ENCODE measurements at regions not wholly inside any gene's neighbourhood (a gene's known extent, or its start where the extent isn't known, plus 50 kb on each side); places are given as distances from the start of the nearest gene placed in this dataset.

- no peak overlapping the region for H3K4me3 ChIP-seq (ENCODE audit: low read length)
- H3K27ac ChIP-seq (ENCODE audit: low read length): no peak overlapping the region
- WGBS (ENCODE audit: insufficient coverage): no CpG with 5 or more reads among the region's 3 CpGs
These were observed 89.1 kb upstream of the RIPOR2 start for GRCh38 chr6:25024821-25025220.

GRCh38 chr6:25025248-25025918 is 89.6 kb upstream of the RIPOR2 start:
- H3K9me3 ChIP-seq (replicated peaks; ENCODE audit: control insufficient read depth, low read depth, low read length): no peaks in the 10 kb centered on the region
- DNase-seq: no peak
- no peak overlapping the region for H3K4me3 ChIP-seq (ENCODE audit: low read length)
- no peak overlapping the region for H3K27ac ChIP-seq (ENCODE audit: low read length)
- WGBS (ENCODE audit: insufficient coverage): no CpG with 5 or more reads among the region's 4 CpGs
- H3K27me3 ChIP-seq (ENCODE audit: control insufficient read depth, insufficient read depth, low read length): no peaks in the 10 kb centered on the region
- no peaks in the 10 kb centered on the region for H3K4me1 ChIP-seq (ENCODE audit: control insufficient read depth, insufficient read depth, low read length)
- H3K36me3 ChIP-seq (ENCODE audit: control insufficient read depth, insufficient read depth, low read length): no peaks in the 10 kb centered on the region

More at GRCh38 chr6:25024821-25025220, 89.1 kb upstream of the RIPOR2 start:
- no peaks in the 10 kb centered on the region for H3K27me3 ChIP-seq (ENCODE audit: control insufficient read depth, insufficient read depth, low read length)
- H3K4me1 ChIP-seq (ENCODE audit: control insufficient read depth, insufficient read depth, low read length): no peaks in the 10 kb centered on the region
- no peak for DNase-seq
- H3K36me3 ChIP-seq (ENCODE audit: control insufficient read depth, insufficient read depth, low read length): no peaks in the 10 kb centered on the region
- no peaks in the 10 kb centered on the region for H3K9me3 ChIP-seq (replicated peaks; ENCODE audit: control insufficient read depth, low read depth, low read length)

- H3K36me3 ChIP-seq (ENCODE audit: control insufficient read depth, insufficient read depth, low read length): no peaks in the 10 kb centered on the region
- H3K4me1 ChIP-seq (ENCODE audit: control insufficient read depth, insufficient read depth, low read length): no peaks in the 10 kb centered on the region
- H3K9me3 ChIP-seq (replicated peaks; ENCODE audit: control insufficient read depth, low read depth, low read length): no peaks in the 10 kb centered on the region
- H3K27ac ChIP-seq (ENCODE audit: low read length): no peak overlapping the region
- no peak for DNase-seq
- no peak overlapping the region for H3K4me3 ChIP-seq (ENCODE audit: low read length)
- no peaks in the 10 kb centered on the region for H3K27me3 ChIP-seq (ENCODE audit: control insufficient read depth, insufficient read depth, low read length)
- WGBS (ENCODE audit: insufficient coverage): no CpG with 5 or more reads among the region's 2 CpGs
These were observed 90.2 kb upstream of the RIPOR2 start for GRCh38 chr6:25025919-25026301.

GRCh38 chr6:25026723-25027122 is 91.0 kb upstream of the RIPOR2 start:
- no peak overlapping the region for H3K4me3 ChIP-seq (ENCODE audit: low read length)
- no peaks in the 10 kb centered on the region for H3K36me3 ChIP-seq (ENCODE audit: control insufficient read depth, insufficient read depth, low read length)
- no peak for DNase-seq
- H3K4me1 ChIP-seq (ENCODE audit: control insufficient read depth, insufficient read depth, low read length): no peaks in the 10 kb centered on the region
- 14% methylated on average over 1 of the region's 2 CpGs for WGBS (ENCODE audit: insufficient coverage)
- H3K9me3 ChIP-seq (replicated peaks; ENCODE audit: control insufficient read depth, low read depth, low read length): no peaks in the 10 kb centered on the region
- H3K27ac ChIP-seq (ENCODE audit: low read length): no peak overlapping the region
- no peaks in the 10 kb centered on the region for H3K27me3 ChIP-seq (ENCODE audit: control insufficient read depth, insufficient read depth, low read length)

- Histone ChIP-seq H3K27ac (ENCODE audit: low read length) (no peak overlapping the region), H3K36me3 (ENCODE audit: control insufficient read depth, insufficient read depth, low read length) (no peaks in the 10 kb centered on the region), H3K4me3 (ENCODE audit: low read length) (no peak overlapping the region), H3K4me1 (ENCODE audit: control insufficient read depth, insufficient read depth, low read length) (no peaks in the 10 kb centered on the region), H3K9me3 (replicated peaks; ENCODE audit: control insufficient read depth, low read depth, low read length) (no peaks in the 10 kb centered on the region), H3K27me3 (ENCODE audit: control insufficient read depth, insufficient read depth, low read length) (no peaks in the 10 kb centered on the region)
- no peak for DNase-seq
- WGBS (ENCODE audit: insufficient coverage): 75% methylated on average over 26 of the region's 31 CpGs
These were observed 91.6 kb upstream of the RIPOR2 start for GRCh38 chr6:25027221-25027916.

- H3K36me3 ChIP-seq (ENCODE audit: control insufficient read depth, insufficient read depth, low read length): no peaks in the 10 kb centered on the region
- H3K4me1 ChIP-seq (ENCODE audit: control insufficient read depth, insufficient read depth, low read length): no peaks in the 10 kb centered on the region
- no peak for DNase-seq
- H3K9me3 ChIP-seq (replicated peaks; ENCODE audit: control insufficient read depth, low read depth, low read length): no peaks in the 10 kb centered on the region
- H3K4me3 ChIP-seq (ENCODE audit: low read length): no peak overlapping the region
- no peak overlapping the region for H3K27ac ChIP-seq (ENCODE audit: low read length)
- H3K27me3 ChIP-seq (ENCODE audit: control insufficient read depth, insufficient read depth, low read length): no peaks in the 10 kb centered on the region
- WGBS (ENCODE audit: insufficient coverage): 100% methylated on average over 1 of the region's 1 CpG
These were observed 92.6 kb upstream of the RIPOR2 start for GRCh38 chr6:25028328-25028727.

GRCh38 chr6:25032934-25033333 is 97.2 kb upstream of the RIPOR2 start:
- peaks cover 5% of the 10 kb centered on the region for H3K4me1 ChIP-seq (ENCODE audit: control insufficient read depth, insufficient read depth, low read length)
- H3K36me3 ChIP-seq (ENCODE audit: control insufficient read depth, insufficient read depth, low read length): no peaks in the 10 kb centered on the region
- no peak overlapping the region for H3K27ac ChIP-seq (ENCODE audit: low read length)
- no peaks in the 10 kb centered on the region for H3K27me3 ChIP-seq (ENCODE audit: control insufficient read depth, insufficient read depth, low read length)
- H3K4me3 ChIP-seq (ENCODE audit: low read length): no peak overlapping the region
- no peaks in the 10 kb centered on the region for H3K9me3 ChIP-seq (replicated peaks; ENCODE audit: control insufficient read depth, low read depth, low read length)
- WGBS (ENCODE audit: insufficient coverage): 80% methylated on average over 1 of the region's 8 CpGs
- DNase-seq: no peak

GRCh38 chr6:25034431-25034921 is 98.7 kb upstream of the RIPOR2 start:
- Histone ChIP-seq H3K9me3 (replicated peaks; ENCODE audit: control insufficient read depth, low read depth, low read length) (peaks cover 3% of the 10 kb centered on the region), H3K4me1 (ENCODE audit: control insufficient read depth, insufficient read depth, low read length) (peaks cover 5% of the 10 kb centered on the region), H3K36me3 (ENCODE audit: control insufficient read depth, insufficient read depth, low read length) (no peaks in the 10 kb centered on the region), H3K4me3 (ENCODE audit: low read length) (no peak overlapping the region), H3K27ac (ENCODE audit: low read length) (no peak overlapping the region), H3K27me3 (ENCODE audit: control insufficient read depth, insufficient read depth, low read length) (no peaks in the 10 kb centered on the region)
- no CpG with 5 or more reads among the region's 3 CpGs for WGBS (ENCODE audit: insufficient coverage)
- DNase-seq: no peak

GRCh38 chr6:25035174-25035511 is 99.4 kb upstream of the RIPOR2 start:
- Histone ChIP-seq H3K4me3 (ENCODE audit: low read length) (no peak overlapping the region), H3K27me3 (ENCODE audit: control insufficient read depth, insufficient read depth, low read length) (no peaks in the 10 kb centered on the region), H3K9me3 (replicated peaks; ENCODE audit: control insufficient read depth, low read depth, low read length) (peaks cover 3% of the 10 kb centered on the region), H3K4me1 (ENCODE audit: control insufficient read depth, insufficient read depth, low read length) (peaks cover 5% of the 10 kb centered on the region), H3K36me3 (ENCODE audit: control insufficient read depth, insufficient read depth, low read length) (no peaks in the 10 kb centered on the region), H3K27ac (ENCODE audit: low read length) (no peak overlapping the region)
- WGBS (ENCODE audit: insufficient coverage): 24% methylated on average over 2 of the region's 3 CpGs
- DNase-seq: no peak

- Histone ChIP-seq H3K4me3 (ENCODE audit: low read length) (no peak overlapping the region), H3K4me1 (ENCODE audit: control insufficient read depth, insufficient read depth, low read length) (peaks cover 5% of the 10 kb centered on the region), H3K36me3 (ENCODE audit: control insufficient read depth, insufficient read depth, low read length) (no peaks in the 10 kb centered on the region), H3K27ac (ENCODE audit: low read length) (no peak overlapping the region), H3K27me3 (ENCODE audit: control insufficient read depth, insufficient read depth, low read length) (no peaks in the 10 kb centered on the region), H3K9me3 (replicated peaks; ENCODE audit: control insufficient read depth, low read depth, low read length) (peaks cover 3% of the 10 kb centered on the region)
- WGBS (ENCODE audit: insufficient coverage): 63% methylated on average over 8 of the region's 16 CpGs
- no peak for DNase-seq
These were observed 100.0 kb upstream of the RIPOR2 start for GRCh38 chr6:25035512-25036435.
